ENCODE measurements at regions not wholly inside any gene's neighbourhood (a gene's known extent, or its start where the extent isn't known, plus 50 kb on each side); places are given as distances from the start of the nearest gene placed in this dataset.

DNA sequence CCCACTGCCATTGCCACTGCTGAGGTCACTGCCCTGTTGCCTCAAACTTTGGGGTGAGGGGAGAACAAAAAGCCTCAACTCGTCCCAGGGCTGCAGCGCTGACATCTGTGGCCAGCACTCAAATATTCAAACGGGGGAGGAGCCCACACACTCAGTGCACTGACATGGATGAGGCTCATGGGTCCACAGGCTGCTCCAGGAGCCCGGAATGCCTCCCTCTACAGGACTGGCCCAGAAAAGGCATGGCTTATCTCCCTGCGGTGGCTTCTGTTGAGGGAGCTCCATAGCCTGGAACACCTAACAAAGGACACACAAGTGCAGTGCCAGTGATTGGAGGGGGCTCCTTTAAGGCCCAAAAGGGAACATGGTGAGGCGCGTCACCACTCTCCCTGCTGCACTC is 341.1 kb upstream of the LUZP2 start:
- Histone ChIP-seq H3K27me3 (no peaks in the 10 kb centered on the region), H3K9me3 (no peaks in the 10 kb centered on the region), H3K27ac (no peak overlapping the region), H3K36me3 (no peaks in the 10 kb centered on the region), H3K4me1 (no peaks in the 10 kb centered on the region), H3K4me3 (no peak overlapping the region)
- no peak for DNase-seq
- intact Hi-C loops (cut with DNase I; ENCODE audit: low total_unique reads), result no loop called here
- TF ChIP-seq, protein P1, sequence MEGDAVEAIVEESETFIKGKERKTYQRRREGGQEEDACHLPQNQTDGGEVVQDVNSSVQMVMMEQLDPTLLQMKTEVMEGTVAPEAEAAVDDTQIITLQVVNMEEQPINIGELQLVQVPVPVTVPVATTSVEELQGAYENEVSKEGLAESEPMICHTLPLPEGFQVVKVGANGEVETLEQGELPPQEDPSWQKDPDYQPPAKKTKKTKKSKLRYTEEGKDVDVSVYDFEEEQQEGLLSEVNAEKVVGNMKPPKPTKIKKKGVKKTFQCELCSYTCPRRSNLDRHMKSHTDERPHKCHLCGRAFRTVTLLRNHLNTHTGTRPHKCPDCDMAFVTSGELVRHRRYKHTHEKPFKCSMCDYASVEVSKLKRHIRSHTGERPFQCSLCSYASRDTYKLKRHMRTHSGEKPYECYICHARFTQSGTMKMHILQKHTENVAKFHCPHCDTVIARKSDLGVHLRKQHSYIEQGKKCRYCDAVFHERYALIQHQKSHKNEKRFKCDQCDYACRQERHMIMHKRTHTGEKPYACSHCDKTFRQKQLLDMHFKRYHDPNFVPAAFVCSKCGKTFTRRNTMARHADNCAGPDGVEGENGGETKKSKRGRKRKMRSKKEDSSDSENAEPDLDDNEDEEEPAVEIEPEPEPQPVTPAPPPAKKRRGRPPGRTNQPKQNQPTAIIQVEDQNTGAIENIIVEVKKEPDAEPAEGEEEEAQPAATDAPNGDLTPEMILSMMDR (IDR thresholded peaks at IDR 0.05), result no peak

DNA sequence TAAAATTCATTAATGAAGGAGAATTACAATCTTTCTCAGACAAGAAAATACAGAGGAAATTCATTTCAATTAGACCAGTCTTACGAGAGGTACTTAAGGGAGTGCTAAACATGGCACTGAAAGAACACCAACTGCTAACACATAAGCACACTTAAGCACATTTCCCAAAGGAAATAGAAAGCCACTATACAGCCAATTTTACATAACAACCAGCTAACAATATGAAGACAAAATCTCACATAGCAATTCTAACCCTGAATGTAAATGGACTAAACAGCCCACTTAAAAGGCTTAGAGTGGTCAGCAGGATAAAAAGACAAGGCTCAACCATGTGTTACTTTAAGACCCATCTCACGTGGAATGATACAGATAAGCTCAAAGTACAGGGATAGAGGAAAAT is 339.5 kb upstream of the LUZP2 start:
- TF ChIP-seq, protein P1 (IDR thresholded peaks at IDR 0.05), result no peak
- H3K9me3 ChIP-seq, result no peaks in the 10 kb centered on the region
- no peaks in the 10 kb centered on the region for H3K36me3 ChIP-seq
- intact Hi-C loops (cut with DNase I; ENCODE audit: low total_unique reads), result no loop called here
- no peak overlapping the region for H3K4me3 ChIP-seq
- H3K27ac ChIP-seq, result no peak overlapping the region
- H3K4me1 ChIP-seq, result no peaks in the 10 kb centered on the region
- H3K27me3 ChIP-seq, result no peaks in the 10 kb centered on the region
- DNase-seq, result no peak

DNA sequence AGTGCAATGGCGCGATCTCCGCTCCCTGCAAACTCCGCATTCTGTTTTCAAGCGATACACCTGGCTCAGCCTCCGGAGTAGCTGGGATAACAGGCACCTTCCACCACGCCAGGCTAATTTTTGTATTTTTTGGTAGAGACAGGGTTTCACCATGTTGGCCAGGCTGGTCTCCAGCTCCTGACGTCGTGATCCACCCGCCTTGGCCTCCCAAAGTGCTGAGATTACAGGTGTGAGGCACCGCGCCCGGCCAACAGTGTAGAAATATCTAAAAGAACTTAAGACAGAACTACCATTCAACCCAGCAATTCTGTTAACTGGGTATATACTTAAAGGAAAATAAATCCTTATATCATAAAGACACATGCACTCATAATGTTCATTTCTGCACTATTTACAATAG is 335.3 kb upstream of the LUZP2 start:
- Histone ChIP-seq H3K9me3 (no peaks in the 10 kb centered on the region), H3K4me3 (no peak overlapping the region), H3K4me1 (no peaks in the 10 kb centered on the region), H3K27ac (no peak overlapping the region), H3K27me3 (no peaks in the 10 kb centered on the region), H3K36me3 (no peaks in the 10 kb centered on the region)
- intact Hi-C loops (cut with DNase I; ENCODE audit: low total_unique reads), result no loop called here
- TF ChIP-seq, protein P1 (IDR thresholded peaks at IDR 0.05), result no peak
- no peak for DNase-seq

DNA sequence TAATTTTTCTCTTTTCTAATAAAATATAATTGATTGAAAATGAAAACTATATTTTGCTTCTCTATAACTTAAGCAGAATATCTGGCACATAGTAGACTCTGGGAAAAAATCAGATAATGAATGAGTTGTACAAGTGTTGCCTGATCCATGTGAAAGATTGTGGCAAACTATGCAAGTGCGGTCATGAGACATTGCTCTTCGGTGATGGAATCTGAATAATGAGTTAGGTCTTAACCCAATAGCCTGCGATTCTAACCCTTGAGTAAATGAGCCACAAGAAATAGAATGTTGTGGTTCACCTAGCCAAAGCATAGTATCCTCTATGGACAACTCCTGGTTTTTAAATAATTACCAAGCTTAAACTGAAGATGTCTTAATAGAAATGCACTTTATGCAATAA is 333.7 kb upstream of the LUZP2 start:
- Histone ChIP-seq H3K36me3 (no peaks in the 10 kb centered on the region), H3K27me3 (no peaks in the 10 kb centered on the region), H3K27ac (no peak overlapping the region), H3K9me3 (no peaks in the 10 kb centered on the region), H3K4me3 (no peak overlapping the region), H3K4me1 (no peaks in the 10 kb centered on the region)
- DNase-seq, result no peak
- intact Hi-C loops (cut with DNase I; ENCODE audit: low total_unique reads), result no loop called here
- TF ChIP-seq, protein P1 (IDR thresholded peaks at IDR 0.05), result no peak

DNA sequence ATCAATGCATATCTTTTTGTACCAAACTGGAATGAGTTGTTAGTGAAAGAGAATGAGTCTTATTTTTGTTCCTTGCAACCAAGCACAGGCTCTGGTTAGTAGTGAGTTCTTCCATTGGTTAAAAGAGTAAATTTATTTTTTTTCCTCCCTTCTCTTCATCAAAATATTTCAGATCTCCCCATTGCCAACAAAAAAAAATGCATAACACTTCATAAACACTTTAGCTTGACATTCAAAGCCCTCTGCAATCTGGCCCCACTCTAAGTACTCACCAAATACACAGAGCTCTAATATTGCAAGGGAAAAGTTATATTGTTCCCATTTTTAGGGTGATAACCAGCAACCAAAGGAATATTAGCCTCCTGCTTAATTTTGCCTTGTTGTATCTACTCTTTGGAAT is 333.0 kb upstream of the LUZP2 start:
- TF ChIP-seq, protein P1 (IDR thresholded peaks at IDR 0.05), result no peak
- intact Hi-C loops (cut with DNase I; ENCODE audit: low total_unique reads), result no loop called here
- no peaks in the 10 kb centered on the region for H3K4me1 ChIP-seq
- DNase-seq, result no peak
- no peaks in the 10 kb centered on the region for H3K27me3 ChIP-seq
- H3K27ac ChIP-seq, result no peak overlapping the region
- no peak overlapping the region for H3K4me3 ChIP-seq
- no peaks in the 10 kb centered on the region for H3K9me3 ChIP-seq
- no peaks in the 10 kb centered on the region for H3K36me3 ChIP-seq

DNA sequence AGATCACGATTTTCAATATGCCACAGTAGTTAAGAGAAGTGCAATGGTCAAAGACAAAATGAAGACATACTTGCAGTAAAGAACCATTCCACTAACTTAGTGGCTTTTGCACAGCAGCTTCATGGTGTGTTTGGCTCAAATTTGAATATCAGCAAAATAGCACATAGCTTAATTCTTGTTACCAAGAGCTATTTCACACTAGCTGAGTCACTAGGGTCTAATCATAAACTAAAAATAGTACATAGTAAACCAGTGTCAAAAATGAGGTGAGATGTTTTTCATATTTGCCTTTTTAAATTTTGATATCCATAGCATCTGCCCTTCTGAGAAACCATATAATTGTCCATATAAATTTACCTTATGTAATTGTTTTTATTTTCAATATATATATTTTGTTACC is 325.0 kb upstream of the LUZP2 start:
- Histone ChIP-seq H3K27me3 (no peaks in the 10 kb centered on the region), H3K4me1 (no peaks in the 10 kb centered on the region), H3K27ac (no peak overlapping the region), H3K36me3 (no peaks in the 10 kb centered on the region), H3K4me3 (no peak overlapping the region), H3K9me3 (no peaks in the 10 kb centered on the region)
- TF ChIP-seq, protein P1 (IDR thresholded peaks at IDR 0.05), result no peak
- DNase-seq, result no peak
- intact Hi-C loops (cut with DNase I; ENCODE audit: low total_unique reads), result no loop called here

Measured in tibial artery (tissue), 4 donors.